H1 (cell line): ENCODE measurements at regions not wholly inside any gene's neighbourhood (a gene's known extent, or its start where the extent isn't known, plus 50 kb on each side); places are given as distances from the start of the nearest gene placed in this dataset.

Experiments used
- CTCF ChIA-PET: fragments of 300-600 bp; sonication (Branson Sonifier 250); formaldehyde crosslinking; loops from one replicate; lab custom pipeline; 2021; ENCODE audit not compliant: partially characterized antibody; lab: Charles Lee
- POLR2A ChIA-PET: fragments of 300-600 bp; sonication (Branson Sonifier 250); formaldehyde crosslinking; loops from one replicate; lab custom pipeline; 2021; ENCODE audit warnings: inconsistent platforms; ENCODE audit not compliant: partially characterized antibody; lab: Charles Lee
- DNase-seq, 2 experiments: peaks; one replicate each; pipeline versions ENCODE4 v3.0.0 to v3.0.0-alpha.2; 2010 to 2022; ENCODE audit warnings: low spot score in 2 of 2, low read depth in 1 of 2, mixed read lengths in 1 of 2
- FAIRE-seq: peaks from 2 replicates; lab custom pipeline; 2011; peaks lifted over from hg19 to GRCh38; lab: Jason Lieb, UNC
- H2AFZ ChIP-seq: 2 replicates; pipeline ENCODE4 v1.8.1; 2012; ENCODE audit warnings: low read length, inconsistent platforms
- H2AK5ac ChIP-seq: 2 replicates; pipeline ENCODE4 v1.6.1; 2013; ENCODE audit warnings: low read depth, low read length
- H2BK120ac ChIP-seq: replicated peaks from 2 replicates; pipeline ENCODE3; 2013; ENCODE audit warnings: low read depth, low read length, inconsistent platforms
- H2BK12ac ChIP-seq: 2 replicates; pipeline ENCODE4 v1.6.1; 2013; ENCODE audit warnings: low read depth, low read length
- H2BK15ac ChIP-seq: 2 replicates; pipeline ENCODE4 v1.6.1; 2013; ENCODE audit warnings: low read length
- H2BK20ac ChIP-seq: 2 replicates; pipeline ENCODE4 v1.6.1; 2013; ENCODE audit warnings: low read length
- H2BK5ac ChIP-seq: 2 replicates; pipeline ENCODE4 v1.6.1; 2013; ENCODE audit warnings: low read depth, low read length
- H3K14ac ChIP-seq: 2 replicates; pipeline ENCODE4 v1.6.1; 2013; ENCODE audit warnings: inconsistent platforms; ENCODE audit not compliant: insufficient read length
- H3K18ac ChIP-seq: 2 replicates; pipeline ENCODE4 v1.6.1; 2013; ENCODE audit warnings: low read length; ENCODE audit errors: extremely low read depth
- H3K23ac ChIP-seq: 2 replicates; pipeline ENCODE4 v1.6.1; 2013; ENCODE audit warnings: inconsistent platforms; ENCODE audit not compliant: insufficient read length
- H3K23me2 ChIP-seq: 2 replicates; pipeline ENCODE4 v1.6.1; 2013; ENCODE audit warnings: low read depth, low read length
- H3K27ac ChIP-seq: 2 replicates; pipeline ENCODE4 v1.6.1; 2011; ENCODE audit warnings: low read depth, low read length, inconsistent platforms
- H3K27me3 ChIP-seq, 4 experiments: replicated peaks in 1 of 4; 1 replicate in 1 of 4; 2 replicates in 3 of 4; pipeline versions ENCODE4 v1.6.1 to v1.8.1; 2011 to 2013; ENCODE audit warnings: low read length in 3 of 4, mild to moderate bottlenecking in 3 of 4, inconsistent platforms in 2 of 4, mixed read lengths in 2 of 4, moderate library complexity in 1 of 4; ENCODE audit not compliant: control insufficient read depth in 3 of 4, insufficient read depth in 3 of 4; ENCODE audit errors: extremely low read depth in 1 of 4
- H3K36me3 ChIP-seq, 4 experiments: 2 replicates each; pipeline versions ENCODE4 v1.6.1 to v1.8.1; 2011 to 2013; ENCODE audit warnings: mild to moderate bottlenecking in 4 of 4, low read length in 3 of 4, moderate library complexity in 2 of 4, control low read depth in 1 of 4, inconsistent platforms in 1 of 4; ENCODE audit not compliant: insufficient read depth in 4 of 4, control insufficient read depth in 2 of 4
- H3K4ac ChIP-seq: replicated peaks from 2 replicates; pipeline ENCODE3; 2013; ENCODE audit warnings: low read length, low read depth, mixed read lengths, inconsistent platforms; ENCODE audit not compliant: insufficient read length
- H3K4me1 ChIP-seq, 4 experiments: replicated peaks in 1 of 4; 1 replicate in 1 of 4; 2 replicates in 3 of 4; pipeline versions ENCODE4 v1.6.1 to v1.8.1; 2011 to 2013; ENCODE audit warnings: low read length in 3 of 4, inconsistent platforms in 2 of 4, mixed read lengths in 1 of 4; ENCODE audit not compliant: insufficient read depth in 4 of 4, control insufficient read depth in 3 of 4
- H3K4me2 ChIP-seq, 2 experiments: 2 replicates each; pipeline versions ENCODE4 v1.6.1 to v1.8.1; 2011 to 2013; ENCODE audit warnings: low read depth in 2 of 2, low read length in 2 of 2, control low read depth in 1 of 2, inconsistent platforms in 1 of 2, mild to moderate bottlenecking in 1 of 2; ENCODE audit not compliant: insufficient read depth in 1 of 2
- H3K4me3 ChIP-seq, 4 experiments: fragments of 200-600, 300-600 bp in 1 of 4; sonication (generic), shearing (Covaris generic), sonication (Bioruptor Twin) in 1 of 4; 2 replicates each; pipeline versions ENCODE4 v1.5.1 to v1.8.1; 2011 to 2016; ENCODE audit warnings: low read length in 4 of 4, low read depth in 3 of 4, control low read depth in 2 of 4, inconsistent platforms in 2 of 4, mild to moderate bottlenecking in 2 of 4, mixed read lengths in 1 of 4, moderate library complexity in 1 of 4; ENCODE audit not compliant: insufficient read depth in 2 of 4; ENCODE audit errors: extremely low read depth in 1 of 4
- H3K56ac ChIP-seq: replicated peaks from 2 replicates; pipeline ENCODE3; 2013; ENCODE audit warnings: low read depth, mild to moderate bottlenecking, mixed read lengths, low read length, inconsistent platforms; ENCODE audit not compliant: insufficient read length
- H3K79me1 ChIP-seq: 2 replicates; pipeline ENCODE4 v1.6.1; 2013; ENCODE audit warnings: low read depth, low read length, control low read depth
- H3K79me2 ChIP-seq, 2 experiments: 2 replicates each; pipeline versions ENCODE4 v1.6.1 to v1.8.1; 2012 to 2013; ENCODE audit warnings: low read length in 2 of 2, mild to moderate bottlenecking in 2 of 2, inconsistent platforms in 1 of 2; ENCODE audit not compliant: insufficient read depth in 2 of 2, control insufficient read depth in 1 of 2
- H3K9ac ChIP-seq, 4 experiments: replicated peaks in 1 of 4; 1 replicate in 1 of 4; 2 replicates in 3 of 4; pipeline versions ENCODE4 v1.6.1 to v1.8.1; 2011 to 2013; ENCODE audit warnings: low read depth in 3 of 4, low read length in 3 of 4, control low read depth in 2 of 4, mild to moderate bottlenecking in 2 of 4, moderate library complexity in 2 of 4, inconsistent platforms in 1 of 4; ENCODE audit errors: extremely low read depth in 1 of 4
- H3K9me3 ChIP-seq, 2 experiments: 2 replicates each; pipeline versions ENCODE4 v1.6.1 to v1.8.1; 2012 to 2013; ENCODE audit warnings: mild to moderate bottlenecking in 2 of 2, moderate library complexity in 2 of 2, control low read depth in 1 of 2, inconsistent platforms in 1 of 2, low read depth in 1 of 2, low read length in 1 of 2, mixed read lengths in 1 of 2; ENCODE audit not compliant: insufficient read depth in 2 of 2
- H4K20me1 ChIP-seq, 2 experiments: replicated peaks in 1 of 2; 2 replicates each; pipeline versions ENCODE3 to v1.8.1; 2011 to 2013; ENCODE audit warnings: inconsistent platforms in 2 of 2, low read length in 2 of 2, mild to moderate bottlenecking in 1 of 2; ENCODE audit not compliant: insufficient read depth in 2 of 2, control insufficient read depth in 1 of 2
- H4K5ac ChIP-seq: 2 replicates; pipeline ENCODE4 v1.6.1; 2013; ENCODE audit warnings: low read length, low read depth, mixed read lengths, inconsistent platforms; ENCODE audit not compliant: insufficient read length
- H4K8ac ChIP-seq: 2 replicates; pipeline ENCODE4 v1.8.0; 2013; ENCODE audit warnings: mild to moderate bottlenecking, moderate library complexity, low read length, inconsistent platforms; ENCODE audit not compliant: insufficient read depth; ENCODE audit errors: extremely low read depth
- H4K91ac ChIP-seq: replicated peaks from 2 replicates; pipeline ENCODE3; 2013; ENCODE audit warnings: low read length, mixed read lengths, inconsistent platforms; ENCODE audit not compliant: insufficient read length
- ATF2 ChIP-seq: IDR thresholded peaks from 2 replicates; pipeline ENCODE4 v1.6.1; 2012; ENCODE audit warnings: low read length, inconsistent platforms
- BACH1 ChIP-seq: IDR thresholded peaks from 2 replicates; pipeline ENCODE4 v1.6.1; 2012; ENCODE audit warnings: low read length, improper control_type of control experiment
- BRCA1 ChIP-seq: IDR thresholded peaks from 2 replicates; pipeline ENCODE4 v1.6.1; 2012; ENCODE audit warnings: low read depth, low read length, improper control_type of control experiment
- CEBPB ChIP-seq: IDR thresholded peaks from 2 replicates; pipeline ENCODE4 v1.6.1; 2012; ENCODE audit warnings: low read depth, low read length
- CREB1 ChIP-seq: IDR thresholded peaks from 2 replicates; pipeline ENCODE4 v1.6.1; 2012; ENCODE audit warnings: inconsistent platforms
- E2F6 ChIP-seq: IDR thresholded peaks from 2 replicates; pipeline ENCODE4 v1.6.1; 2012; ENCODE audit warnings: inconsistent platforms
- EGR1 ChIP-seq: IDR thresholded peaks from 2 replicates; pipeline ENCODE4 v1.6.1; 2011; ENCODE audit warnings: low read depth, low read length, borderline replicate concordance
- JUN ChIP-seq: IDR thresholded peaks from 2 replicates; pipeline ENCODE4 v1.6.1; 2011; ENCODE audit warnings: low read depth, mild to moderate bottlenecking, improper control_type of control experiment, low read length
- POLR2AphosphoS5 ChIP-seq: IDR thresholded peaks from 2 replicates; pipeline ENCODE4 v1.6.1; 2011; ENCODE audit warnings: low read depth, low read length
- RAD21 ChIP-seq, 2 experiments: IDR thresholded peaks in 1 of 2; conservative IDR thresholded peaks in 1 of 2; 2 replicates each; pipeline ENCODE4 v1.6.1; 2011; ENCODE audit warnings: low read depth in 2 of 2, low read length in 2 of 2, improper control_type of control experiment in 1 of 2, inconsistent platforms in 1 of 2, mild to moderate bottlenecking in 1 of 2, moderate library complexity in 1 of 2
- SIX5 ChIP-seq: IDR thresholded peaks from 2 replicates; pipeline ENCODE4 v1.6.1; 2011; ENCODE audit warnings: mild to moderate bottlenecking, low read depth, low read length
- SP1 ChIP-seq: IDR thresholded peaks from 2 replicates; pipeline ENCODE4 v1.6.1; 2011; ENCODE audit warnings: low read depth, low read length
- TCF12 ChIP-seq: IDR thresholded peaks from 2 replicates; pipeline ENCODE4 v1.6.1; 2011; ENCODE audit warnings: low read depth, mild to moderate bottlenecking, low read length
- YY1 ChIP-seq: IDR thresholded peaks from 2 replicates; pipeline ENCODE4 v1.6.1; 2011; ENCODE audit warnings: low read depth, mild to moderate bottlenecking, low read length
- ZNF274 ChIP-seq: IDR thresholded peaks from 2 replicates; pipeline ENCODE4 v1.7.0; 2012; ENCODE audit warnings: low read length, borderline replicate concordance; ENCODE audit errors: extremely low read depth
- WGBS, 2 experiments: shearing (Covaris generic) in 1 of 2; methylation state at CpG; one replicate each; pipeline versions ENCODE4 v1.1.6 to v1.1.7; 2013 to 2015; ENCODE audit warnings: low lambda C conversion rate in 2 of 2, mixed read lengths in 2 of 2, inconsistent platforms in 1 of 2, low coverage in 1 of 2, missing lambda C conversion rate in 1 of 2; ENCODE audit not compliant: insufficient replicate concordance in 2 of 2, insufficient coverage in 1 of 2, insufficient read length in 1 of 2; ENCODE audit errors: extremely low coverage in 1 of 2, missing lambda C conversion rate in 1 of 2; 5-methylcytosine and 5-hydroxymethylcytosine counted together

- no peak for TF ChIP-seq YY1
- TF ChIP-seq SP1: no peak
- TF ChIP-seq JUN: no peak
- TF ChIP-seq CEBPB: no peak
- TF ChIP-seq ZNF274: no peak
- TF ChIP-seq EGR1: no peak
- TF ChIP-seq TCF12: no peak
- TF ChIP-seq CREB1: no peak
- no peak for TF ChIP-seq POLR2AphosphoS5
- no peak for TF ChIP-seq ATF2
- no peak for TF ChIP-seq BRCA1
- TF ChIP-seq RAD21 (IDR thresholded peaks at IDR 0.05 in 1 of 2, conservative IDR thresholded peaks at IDR 0.05 in 1 of 2; ENCODE audit: low read depth in 2 of 2, low read length in 2 of 2): no peak
- TF ChIP-seq SIX5: no peak
- TF ChIP-seq E2F6: no peak
- no peak for TF ChIP-seq BACH1
- POLR2A ChIA-PET: no interaction called here
- WGBS, 2 experiments: 94% methylated on average over 3 of the region's 3 CpGs; no CpG with 5 or more reads in 1 of the 2 experiments
These were observed 782.5 kb upstream of the ZEB2 start for GRCh38 chr2:145302451-145302850.

More at GRCh38 chr2:145302451-145302850, 782.5 kb upstream of the ZEB2 start:
- Histone ChIP-seq H2BK120ac (no peak overlapping the region), H3K4me2 (no peak overlapping the region), H4K91ac (no peak overlapping the region), H3K4me1 (no peaks in the 10 kb centered on the region), H4K8ac (no peak overlapping the region), H3K79me2 (no peaks in the 10 kb centered on the region), H2AK5ac (no peak overlapping the region), H3K36me3 (no peaks in the 10 kb centered on the region), H3K4ac (no peak overlapping the region), H4K20me1 (no peaks in the 10 kb centered on the region), H2BK5ac (no peak overlapping the region), H3K18ac (no peak overlapping the region), H3K9ac (no peak overlapping the region), H3K14ac (no peak overlapping the region), H4K5ac (no peak overlapping the region), H2BK20ac (no peak overlapping the region), H3K56ac (no peak overlapping the region), H3K23ac (no peak overlapping the region), H2AFZ (no peak overlapping the region), H2BK15ac (no peak overlapping the region), H3K9me3 (no peaks in the 10 kb centered on the region), H3K4me3 (no peak overlapping the region), H3K27me3 (no peaks in the 10 kb centered on the region), H2BK12ac (no peak overlapping the region), H3K23me2 (no peaks in the 10 kb centered on the region), H3K79me1 (no peaks in the 10 kb centered on the region), H3K27ac (no peak overlapping the region)
- CTCF ChIA-PET: no interaction called here
- DNase-seq (no peak), FAIRE-seq (no peak)
